GM10266 (cell line): ENCODE measurements at regions not wholly inside any gene's neighbourhood (a gene's known extent, or its start where the extent isn't known, plus 50 kb on each side); places are given as distances from the start of the nearest gene placed in this dataset.

Experiments
- DNase-seq: peaks from one replicate; pipeline ENCODE4 v3.0.0; 2012; ENCODE audit errors: extremely low spot score
- CTCF ChIP-seq: IDR thresholded peaks from 2 replicates; pipeline ENCODE4 v1.5.1; 2012; ENCODE audit warnings: mild to moderate bottlenecking, low read depth; ENCODE audit not compliant: control insufficient read depth, insufficient read depth; ENCODE audit errors: missing control alignments

- no peak for DNase-seq
- no peak for TF ChIP-seq CTCF
Observed at GRCh38 chr5:22926574-22926973, 73.4 kb upstream of the CDH12 start.

GRCh38 chr5:22918511-22918910 lies 65.4 kb upstream of the CDH12 start:
- no peak for TF ChIP-seq CTCF
- no peak for DNase-seq

GRCh38 chr5:22916393-22916792 lies 63.2 kb upstream of the CDH12 start:
- no peak for DNase-seq
- no peak for TF ChIP-seq CTCF

GRCh38 chr5:22911019-22911418 lies 57.9 kb upstream of the CDH12 start:
- TF ChIP-seq CTCF = no peak
- DNase-seq = no peak

GRCh38 chr5:22910523-22910922 lies 57.4 kb upstream of the CDH12 start:
- no peak for TF ChIP-seq CTCF

GRCh38 chr5:22908586-22908985 lies 55.4 kb upstream of the CDH12 start:
- no peak for TF ChIP-seq CTCF
- DNase-seq = no peak

More at GRCh38 chr5:22910523-22910922, 57.4 kb upstream of the CDH12 start:
- DNase-seq = no peak

- TF ChIP-seq CTCF = no peak
- no peak for DNase-seq
Observed at GRCh38 chr5:22908129-22908528, 55.0 kb upstream of the CDH12 start.
